Trophoblast cell (in vitro differentiated cells and primary cell): ENCODE measurements at regions not wholly inside any gene's neighbourhood (a gene's known extent, or its start where the extent isn't known, plus 50 kb on each side); places are given as distances from the start of the nearest gene placed in this dataset.

ENCODE experiments used
- DNase-seq, 2 donors: peaks; one replicate each; pipeline ENCODE4 v3.0.0-alpha.2; 2016
- H2AFZ ChIP-seq: 2 replicates; pipeline ENCODE4 v1.6.1; 2013; ENCODE audit warnings: low read length, moderate library complexity, mild to moderate bottlenecking; ENCODE audit not compliant: insufficient read depth, poor library complexity
- H2AK5ac ChIP-seq: 2 replicates; pipeline ENCODE4 v1.6.1; 2013; ENCODE audit warnings: mild to moderate bottlenecking, low read length
- H2BK120ac ChIP-seq: 2 replicates; pipeline ENCODE4 v1.6.1; 2013; ENCODE audit warnings: low read length, mild to moderate bottlenecking, moderate library complexity; ENCODE audit not compliant: insufficient read depth, poor library complexity
- H2BK12ac ChIP-seq: 2 replicates; pipeline ENCODE4 v1.6.1; 2013; ENCODE audit warnings: mild to moderate bottlenecking, low read length, moderate library complexity
- H2BK5ac ChIP-seq: 2 replicates; pipeline ENCODE4 v1.6.1; 2013; ENCODE audit warnings: low read length, low read depth, moderate library complexity, mild to moderate bottlenecking; ENCODE audit not compliant: poor library complexity
- H3K14ac ChIP-seq: 2 replicates; pipeline ENCODE4 v1.6.1; 2013; ENCODE audit warnings: mild to moderate bottlenecking, low read length
- H3K18ac ChIP-seq: 2 replicates; pipeline ENCODE4 v1.6.1; 2013; ENCODE audit warnings: mild to moderate bottlenecking, low read length
- H3K23ac ChIP-seq: 2 replicates; pipeline ENCODE4 v1.6.1; 2013; ENCODE audit warnings: low read length
- H3K27ac ChIP-seq: 2 replicates; pipeline ENCODE4 v1.5.1; 2013; ENCODE audit warnings: low read depth, mild to moderate bottlenecking, inconsistent platforms, low read length, moderate library complexity
- H3K27me3 ChIP-seq: 2 replicates; pipeline ENCODE4 v1.6.1; 2013; ENCODE audit warnings: inconsistent platforms, mild to moderate bottlenecking, low read length, moderate library complexity; ENCODE audit not compliant: insufficient read depth
- H3K36me3 ChIP-seq, 2 experiments: 1 replicate in 1 of 2; 2 replicates in 1 of 2; pipeline ENCODE4 v1.6.1; 2013; ENCODE audit warnings: low read length in 2 of 2, mild to moderate bottlenecking in 2 of 2, moderate library complexity in 1 of 2; ENCODE audit not compliant: insufficient read depth in 2 of 2, control insufficient read depth in 1 of 2
- H3K4ac ChIP-seq: 2 replicates; pipeline ENCODE4 v1.6.1; 2013; ENCODE audit warnings: low read depth, mild to moderate bottlenecking, low read length, moderate library complexity
- H3K4me1 ChIP-seq, 2 experiments: 1 replicate in 1 of 2; 2 replicates in 1 of 2; pipeline ENCODE4 v1.6.1; 2013; ENCODE audit warnings: low read length in 2 of 2, mild to moderate bottlenecking in 2 of 2, moderate library complexity in 1 of 2; ENCODE audit not compliant: insufficient read depth in 2 of 2, control insufficient read depth in 1 of 2
- H3K4me2 ChIP-seq: 2 replicates; pipeline ENCODE4 v1.6.1; 2013; ENCODE audit warnings: inconsistent platforms, mild to moderate bottlenecking, low read length, moderate library complexity
- H3K4me3 ChIP-seq: 2 replicates; pipeline ENCODE4 v1.5.1; 2013; ENCODE audit warnings: mild to moderate bottlenecking, low read depth, low read length, inconsistent platforms
- H3K79me1 ChIP-seq: one replicate; pipeline ENCODE4 v1.6.1; 2013; ENCODE audit warnings: low read length
- H3K79me2 ChIP-seq: 2 replicates; pipeline ENCODE4 v1.6.1; 2013; ENCODE audit warnings: low read length, mild to moderate bottlenecking; ENCODE audit not compliant: control insufficient read depth, insufficient read depth, poor library complexity
- H3K9ac ChIP-seq: 2 replicates; pipeline ENCODE4 v1.6.1; 2013; ENCODE audit warnings: mild to moderate bottlenecking, low read length
- H3K9me3 ChIP-seq: 2 replicates; pipeline ENCODE4 v1.6.1; 2013; ENCODE audit warnings: low read depth, mild to moderate bottlenecking, control low read depth, inconsistent platforms, low read length; ENCODE audit not compliant: insufficient read depth
- H4K12ac ChIP-seq: 2 replicates; pipeline ENCODE4 v1.6.1; 2013; ENCODE audit warnings: low read depth, mild to moderate bottlenecking, low read length, moderate library complexity
- H4K8ac ChIP-seq: 2 replicates; pipeline ENCODE4 v1.6.1; 2013; ENCODE audit warnings: low read depth, mild to moderate bottlenecking, low read length, moderate library complexity
- H4K91ac ChIP-seq: one replicate; pipeline ENCODE4 v1.6.1; 2013; ENCODE audit warnings: low read depth, mild to moderate bottlenecking, low read length, moderate library complexity
- WGBS: extraction: QIAGEN DNeasy Blood & Tissue Kit; methylation state at CpG from one replicate; pipeline ENCODE4 v1.1.7; 2013; ENCODE audit warnings: missing lambda C conversion rate; ENCODE audit not compliant: insufficient read length, insufficient coverage; ENCODE audit errors: extremely low coverage; 5-methylcytosine and 5-hydroxymethylcytosine counted together

DNA sequence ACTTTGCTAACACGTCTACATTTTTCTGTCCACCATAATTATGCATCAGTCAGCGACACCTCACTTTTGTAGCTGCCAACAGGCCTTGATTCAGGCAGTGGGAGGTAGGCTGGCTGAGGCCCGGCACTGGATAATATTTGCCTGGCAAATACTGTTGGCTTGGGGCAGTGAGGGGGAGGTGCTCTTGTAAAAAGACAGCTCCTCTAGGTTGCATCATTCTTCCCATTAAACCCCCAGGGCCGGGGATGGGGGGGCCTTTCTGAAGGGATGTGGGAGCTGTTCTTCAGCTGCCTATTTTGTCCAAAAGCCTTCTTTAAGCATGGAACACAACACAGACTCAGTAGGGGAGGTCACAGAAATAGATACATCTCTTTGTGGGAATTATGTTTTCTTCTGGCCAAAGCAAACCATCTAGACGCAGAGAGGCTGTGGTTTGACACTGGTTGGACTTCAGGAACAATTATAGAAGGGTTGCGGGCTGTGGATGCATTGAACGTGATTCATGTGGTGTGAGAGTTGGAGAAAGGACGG is 338.3 kb upstream of the NT5E start:
- no peaks in the 10 kb centered on the region for H3K79me1 ChIP-seq
- no peaks in the 10 kb centered on the region for H3K27me3 ChIP-seq
- H3K27ac ChIP-seq, result no peak overlapping the region
- no peak overlapping the region for H4K91ac ChIP-seq
- H3K18ac ChIP-seq, result no peak overlapping the region
- no peak overlapping the region for H2BK12ac ChIP-seq
- H3K14ac ChIP-seq, result no peak overlapping the region
- H3K79me2 ChIP-seq, result no peaks in the 10 kb centered on the region
- no peak overlapping the region for H4K12ac ChIP-seq
- H3K4ac ChIP-seq, result no peak overlapping the region
- no peak for DNase-seq
- H3K23ac ChIP-seq, result no peak overlapping the region
- no peak overlapping the region for H2BK5ac ChIP-seq
- WGBS, result no CpG with 5 or more reads among the region's 8 CpGs
- no peak overlapping the region for H3K9ac ChIP-seq
- no peak overlapping the region for H2AFZ ChIP-seq
- H2AK5ac ChIP-seq, result no peak overlapping the region
- no peaks in the 10 kb centered on the region for H3K4me1 ChIP-seq
- H3K4me2 ChIP-seq, result no peak overlapping the region
- no peaks in the 10 kb centered on the region for H3K9me3 ChIP-seq
- no peaks in the 10 kb centered on the region for H3K36me3 ChIP-seq
- H2BK120ac ChIP-seq, result no peak overlapping the region
- no peak overlapping the region for H4K8ac ChIP-seq
- no peak overlapping the region for H3K4me3 ChIP-seq

DNA sequence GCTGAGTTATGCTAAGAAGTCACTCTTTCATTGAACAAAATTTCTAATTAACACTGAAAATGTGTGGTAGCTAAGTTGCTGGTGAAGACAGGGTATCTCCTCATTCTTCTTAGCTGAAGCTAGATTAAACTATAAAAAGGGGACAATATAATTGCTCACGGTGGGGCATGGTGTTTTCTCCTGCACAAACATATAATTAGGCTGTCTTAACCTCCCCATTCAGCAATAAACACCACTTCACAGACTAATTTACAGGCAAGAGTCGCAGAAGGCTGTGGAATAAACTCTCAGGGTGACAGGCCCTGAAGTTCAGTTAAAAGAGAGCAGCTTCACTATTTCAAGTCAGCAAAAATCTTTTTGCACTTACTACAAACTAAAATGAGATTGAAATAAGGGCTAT is 338.9 kb upstream of the NT5E start:
- H3K4me3 ChIP-seq, result no peak overlapping the region
- H3K18ac ChIP-seq, result no peak overlapping the region
- H3K4me2 ChIP-seq, result no peak overlapping the region
- no peak overlapping the region for H2AFZ ChIP-seq
- DNase-seq, result no peak
- H3K4me1 ChIP-seq, result no peaks in the 10 kb centered on the region
- no peak overlapping the region for H3K14ac ChIP-seq
- H4K91ac ChIP-seq, result no peak overlapping the region
- no peak overlapping the region for H2BK120ac ChIP-seq
- no peaks in the 10 kb centered on the region for H3K79me2 ChIP-seq
- no peaks in the 10 kb centered on the region for H3K36me3 ChIP-seq
- no peak overlapping the region for H3K9ac ChIP-seq
- no peak overlapping the region for H3K27ac ChIP-seq
- no peaks in the 10 kb centered on the region for H3K79me1 ChIP-seq
- H3K9me3 ChIP-seq, result no peaks in the 10 kb centered on the region
- no peak overlapping the region for H2BK5ac ChIP-seq
- no peak overlapping the region for H3K23ac ChIP-seq
- no peak overlapping the region for H3K4ac ChIP-seq
- H4K8ac ChIP-seq, result no peak overlapping the region
- WGBS, result no CpG with 5 or more reads among the region's 2 CpGs
- H2AK5ac ChIP-seq, result no peak overlapping the region
- no peak overlapping the region for H4K12ac ChIP-seq
- H2BK12ac ChIP-seq, result no peak overlapping the region
- H3K27me3 ChIP-seq, result no peaks in the 10 kb centered on the region

DNA sequence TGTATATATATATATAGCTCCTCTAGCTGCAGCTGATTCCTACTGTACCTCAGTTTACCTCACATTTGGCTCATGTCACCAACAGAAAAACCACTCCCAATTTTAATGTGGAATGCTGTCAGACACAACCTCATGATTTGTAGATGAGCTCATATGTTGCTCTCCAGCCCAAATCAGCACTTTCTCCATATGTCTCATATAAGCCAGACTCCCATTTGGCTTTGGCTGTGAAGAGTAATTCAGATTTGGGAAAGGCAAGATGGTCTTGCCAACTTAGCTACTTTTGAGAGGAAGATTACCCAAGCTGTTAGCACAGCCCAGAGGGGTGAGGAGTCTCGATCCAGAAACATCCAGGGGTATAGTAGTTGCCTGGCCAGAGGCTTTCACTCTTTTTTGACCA is 342.2 kb upstream of the NT5E start:
- Histone ChIP-seq H3K27ac (no peak overlapping the region), H2AFZ (no peak overlapping the region), H3K4ac (no peak overlapping the region), H2BK5ac (no peak overlapping the region), H3K27me3 (no peaks in the 10 kb centered on the region), H3K9ac (no peak overlapping the region), H4K8ac (no peak overlapping the region), H3K23ac (no peak overlapping the region), H3K36me3 (no peaks in the 10 kb centered on the region), H3K4me2 (no peak overlapping the region), H3K4me1 (no peaks in the 10 kb centered on the region), H2BK12ac (no peak overlapping the region), H3K9me3 (no peaks in the 10 kb centered on the region), H4K12ac (no peak overlapping the region), H3K79me1 (no peaks in the 10 kb centered on the region), H4K91ac (no peak overlapping the region), H2BK120ac (no peak overlapping the region), H3K79me2 (no peaks in the 10 kb centered on the region), H2AK5ac (no peak overlapping the region), H3K18ac (no peak overlapping the region), H3K4me3 (no peak overlapping the region), H3K14ac (no peak overlapping the region)
- WGBS, result no CpG with 5 or more reads among the region's 1 CpG
- no peak for DNase-seq

DNA sequence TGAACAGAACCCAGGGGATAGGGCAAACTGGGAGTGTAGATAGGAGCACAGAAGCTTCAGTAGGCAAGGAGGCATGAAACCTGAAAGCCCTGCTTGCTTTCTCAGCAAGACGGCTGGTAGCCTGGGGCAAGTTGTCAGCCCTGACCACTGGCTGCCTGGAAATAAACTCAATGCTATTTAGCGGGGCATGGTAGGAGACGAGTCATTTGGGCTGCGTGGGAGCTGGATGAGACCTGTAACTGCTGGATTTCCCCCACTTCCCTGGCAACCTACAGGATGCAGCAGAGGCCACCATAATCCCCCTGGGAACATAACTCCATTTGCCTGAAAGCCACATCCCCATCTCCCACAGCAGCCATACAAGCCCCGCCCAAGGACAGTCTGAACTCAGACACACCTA is 332.6 kb upstream of the TBX18 start:
- H2AFZ ChIP-seq, result no peak overlapping the region
- no peak overlapping the region for H3K27ac ChIP-seq
- no peaks in the 10 kb centered on the region for H3K79me2 ChIP-seq
- no peak overlapping the region for H2BK12ac ChIP-seq
- H4K12ac ChIP-seq, result no peak overlapping the region
- peaks cover 0 to 7% of the 10 kb centered on the region in 2 experiments for H3K4me1 ChIP-seq
- no peak overlapping the region for H2BK120ac ChIP-seq
- H4K91ac ChIP-seq, result no peak overlapping the region
- no peak overlapping the region for H3K9ac ChIP-seq
- no peaks in the 10 kb centered on the region for H3K9me3 ChIP-seq
- no CpG with 5 or more reads among the region's 5 CpGs for WGBS
- peak in 1 of 2 donors; percentile 33 for DNase-seq
- no peak overlapping the region for H3K4me2 ChIP-seq
- no peaks in the 10 kb centered on the region for H3K36me3 ChIP-seq
- no peaks in the 10 kb centered on the region for H3K79me1 ChIP-seq
- no peak overlapping the region for H3K23ac ChIP-seq
- no peak overlapping the region for H2AK5ac ChIP-seq
- H3K4me3 ChIP-seq, result no peak overlapping the region
- H2BK5ac ChIP-seq, result no peak overlapping the region
- H3K4ac ChIP-seq, result no peak overlapping the region
- H3K18ac ChIP-seq, result no peak overlapping the region
- H3K14ac ChIP-seq, result no peak overlapping the region
- no peak overlapping the region for H4K8ac ChIP-seq
- no peaks in the 10 kb centered on the region for H3K27me3 ChIP-seq
